NCI-H526 treated with DMSO at 0.1 percent for 48 hours (cell line): ENCODE measurements at regions not wholly inside any gene's neighbourhood (a gene's known extent, or its start where the extent isn't known, plus 50 kb on each side); places are given as distances from the start of the nearest gene placed in this dataset.
"Not testable (repeated sequence)": the region's sequence is repeated elsewhere in the genome, so short reads cannot be mapped to it uniquely, and the experiment has no call there.

Source experiments
- DNase-seq: peaks from one replicate; lab custom pipeline; 2025; lab: John Stamatoyannopoulos, UW

GRCh38 chr6:113671421-113671820 lies 185.7 kb upstream of the MARCKS start:
- no peak for DNase-seq

- no peak for DNase-seq
These were observed 184.5 kb upstream of the MARCKS start for GRCh38 chr6:113672491-113673149.

- no peak for DNase-seq
These were observed 183.1 kb upstream of the MARCKS start for GRCh38 chr6:113674075-113674474.

GRCh38 chr6:113676057-113676456 lies 181.1 kb upstream of the MARCKS start:
- no peak for DNase-seq

GRCh38 chr6:113676968-113677367 lies 180.2 kb upstream of the MARCKS start:
- no peak for DNase-seq

- no peak for DNase-seq
These were observed 178.1 kb upstream of the MARCKS start for GRCh38 chr6:113679051-113679450.

- DNase-seq, result no peak
These were observed 176.8 kb upstream of the MARCKS start for GRCh38 chr6:113680301-113680700.

- DNase-seq, result no peak
These were observed 173.2 kb upstream of the MARCKS start for GRCh38 chr6:113683968-113684367.

GRCh38 chr6:113684382-113684901 lies 172.7 kb upstream of the MARCKS start:
- no peak for DNase-seq

- no peak for DNase-seq
These were observed 171.1 kb upstream of the MARCKS start for GRCh38 chr6:113686049-113686448.

- not testable (repeated sequence) for DNase-seq
These were observed 167.5 kb upstream of the MARCKS start for GRCh38 chr6:113689620-113690019.

- DNase-seq, result no peak
These were observed 166.6 kb upstream of the MARCKS start for GRCh38 chr6:113690281-113691259.

- no peak for DNase-seq
These were observed 165.9 kb upstream of the MARCKS start for GRCh38 chr6:113691260-113691656.

GRCh38 chr6:113693851-113694250 lies 163.3 kb upstream of the MARCKS start:
- DNase-seq, result no peak

GRCh38 chr6:113694278-113695077 lies 162.7 kb upstream of the MARCKS start:
- DNase-seq, result no peak

GRCh38 chr6:113695516-113695915 lies 161.6 kb upstream of the MARCKS start:
- no peak for DNase-seq

- no peak for DNase-seq
These were observed 160.2 kb upstream of the MARCKS start for GRCh38 chr6:113696960-113697359.

GRCh38 chr6:113697632-113698410 lies 159.3 kb upstream of the MARCKS start:
- DNase-seq, result peak; percentile 22

GRCh38 chr6:113699239-113699638 lies 157.9 kb upstream of the MARCKS start:
- DNase-seq, result no peak

GRCh38 chr6:113701552-113702254 lies 155.4 kb upstream of the MARCKS start:
- DNase-seq, result no peak

- DNase-seq, result no peak
These were observed 150.0 kb upstream of the MARCKS start for GRCh38 chr6:113707194-113707593.
